ENCODE measurements at regions not wholly inside any gene's neighbourhood (a gene's known extent, or its start where the extent isn't known, plus 50 kb on each side); places are given as distances from the start of the nearest gene placed in this dataset.

- intact Hi-C loops (cut with micrococcal nuclease): no loop called here
- DNase-seq (ENCODE audit: low spot score): no peak
- Mint-ChIP-seq H3K27me3 (ENCODE audit: low read depth) (peaks cover 2% of the 10 kb centered on the region), H3K27ac (no peak overlapping the region), H3K4me1 (ENCODE audit: low read depth) (no peaks in the 10 kb centered on the region), H3K9me3 (no peaks in the 10 kb centered on the region), H3K4me3 (ENCODE audit: low read depth) (no peak overlapping the region), H3K36me3 (ENCODE audit: low read depth) (no peaks in the 10 kb centered on the region)
Measured at GRCh38 chr5:86806206-86806605, 188.5 kb downstream of the COX7C start.

GRCh38 chr5:86807046-86808031 lies 189.6 kb downstream of the COX7C start:
- Mint-ChIP-seq H3K9me3 (no peaks in the 10 kb centered on the region), H3K4me3 (ENCODE audit: low read depth) (no peak overlapping the region), H3K27ac (no peak overlapping the region), H3K36me3 (ENCODE audit: low read depth) (no peaks in the 10 kb centered on the region), H3K4me1 (ENCODE audit: low read depth) (no peaks in the 10 kb centered on the region), H3K27me3 (ENCODE audit: low read depth) (no peaks in the 10 kb centered on the region)
- intact Hi-C loops (cut with micrococcal nuclease): no loop called here
- no peak for DNase-seq (ENCODE audit: low spot score)

GRCh38 chr5:86814315-86814714 lies 196.6 kb downstream of the COX7C start:
- no peak for DNase-seq (ENCODE audit: low spot score)
- no peaks in the 10 kb centered on the region for H3K27me3 Mint-ChIP-seq (ENCODE audit: low read depth)
- no peak overlapping the region for H3K27ac Mint-ChIP-seq
- intact Hi-C loops (cut with micrococcal nuclease): no loop called here
- H3K36me3 Mint-ChIP-seq (ENCODE audit: low read depth): no peaks in the 10 kb centered on the region
- no peaks in the 10 kb centered on the region for H3K9me3 Mint-ChIP-seq
- H3K4me1 Mint-ChIP-seq (ENCODE audit: low read depth): no peaks in the 10 kb centered on the region
- no peak overlapping the region for H3K4me3 Mint-ChIP-seq (ENCODE audit: low read depth)

- intact Hi-C loops (cut with micrococcal nuclease): no loop called here
- Mint-ChIP-seq H3K4me1 (ENCODE audit: low read depth) (no peaks in the 10 kb centered on the region), H3K36me3 (ENCODE audit: low read depth) (no peaks in the 10 kb centered on the region), H3K27ac (no peak overlapping the region), H3K9me3 (no peaks in the 10 kb centered on the region), H3K27me3 (ENCODE audit: low read depth) (no peaks in the 10 kb centered on the region), H3K4me3 (ENCODE audit: low read depth) (no peak overlapping the region)
- DNase-seq (ENCODE audit: low spot score): no peak
Measured at GRCh38 chr5:86814907-86815306, 197.2 kb downstream of the COX7C start.

- H3K27ac Mint-ChIP-seq: no peak overlapping the region
- intact Hi-C loops (cut with micrococcal nuclease): no loop called here
- peaks cover 1% of the 10 kb centered on the region for H3K27me3 Mint-ChIP-seq (ENCODE audit: low read depth)
- H3K4me3 Mint-ChIP-seq (ENCODE audit: low read depth): no peak overlapping the region
- no peak for DNase-seq (ENCODE audit: low spot score)
- H3K36me3 Mint-ChIP-seq (ENCODE audit: low read depth): no peaks in the 10 kb centered on the region
- H3K4me1 Mint-ChIP-seq (ENCODE audit: low read depth): no peaks in the 10 kb centered on the region
- no peaks in the 10 kb centered on the region for H3K9me3 Mint-ChIP-seq
Measured at GRCh38 chr5:86824637-86825036, 206.9 kb downstream of the COX7C start.

GRCh38 chr5:86831128-86831527 lies 213.4 kb downstream of the COX7C start:
- no peak for DNase-seq (ENCODE audit: low spot score)
- no peaks in the 10 kb centered on the region for H3K4me1 Mint-ChIP-seq (ENCODE audit: low read depth)
- peaks cover 1% of the 10 kb centered on the region for H3K27me3 Mint-ChIP-seq (ENCODE audit: low read depth)
- intact Hi-C loops (cut with micrococcal nuclease): no loop called here
- no peak overlapping the region for H3K4me3 Mint-ChIP-seq (ENCODE audit: low read depth)
- H3K36me3 Mint-ChIP-seq (ENCODE audit: low read depth): no peaks in the 10 kb centered on the region
- H3K9me3 Mint-ChIP-seq: no peaks in the 10 kb centered on the region
- H3K27ac Mint-ChIP-seq: no peak overlapping the region

- intact Hi-C loops (cut with micrococcal nuclease): no loop called here
- H3K27ac Mint-ChIP-seq: no peak overlapping the region
- no peaks in the 10 kb centered on the region for H3K36me3 Mint-ChIP-seq (ENCODE audit: low read depth)
- H3K9me3 Mint-ChIP-seq: no peaks in the 10 kb centered on the region
- H3K4me3 Mint-ChIP-seq (ENCODE audit: low read depth): no peak overlapping the region
- peaks cover 1% of the 10 kb centered on the region for H3K27me3 Mint-ChIP-seq (ENCODE audit: low read depth)
- DNase-seq (ENCODE audit: low spot score): no peak
- no peaks in the 10 kb centered on the region for H3K4me1 Mint-ChIP-seq (ENCODE audit: low read depth)
Measured at GRCh38 chr5:86833868-86834267, 216.1 kb downstream of the COX7C start.

- Mint-ChIP-seq H3K27me3 (ENCODE audit: low read depth) (no peaks in the 10 kb centered on the region), H3K36me3 (ENCODE audit: low read depth) (no peaks in the 10 kb centered on the region), H3K27ac (no peak overlapping the region), H3K4me1 (ENCODE audit: low read depth) (no peaks in the 10 kb centered on the region), H3K4me3 (ENCODE audit: low read depth) (no peak overlapping the region), H3K9me3 (no peaks in the 10 kb centered on the region)
- no peak for DNase-seq (ENCODE audit: low spot score)
- intact Hi-C loops (cut with micrococcal nuclease): no loop called here
Measured at GRCh38 chr5:86837610-86838009, 219.9 kb downstream of the COX7C start.

- no peaks in the 10 kb centered on the region for H3K9me3 Mint-ChIP-seq
- intact Hi-C loops (cut with micrococcal nuclease): no loop called here
- no peak overlapping the region for H3K27ac Mint-ChIP-seq
- H3K36me3 Mint-ChIP-seq (ENCODE audit: low read depth): no peaks in the 10 kb centered on the region
- no peaks in the 10 kb centered on the region for H3K4me1 Mint-ChIP-seq (ENCODE audit: low read depth)
- no peaks in the 10 kb centered on the region for H3K27me3 Mint-ChIP-seq (ENCODE audit: low read depth)
- no peak overlapping the region for H3K4me3 Mint-ChIP-seq (ENCODE audit: low read depth)
- no peak for DNase-seq (ENCODE audit: low spot score)
Measured at GRCh38 chr5:86838083-86838482, 220.3 kb downstream of the COX7C start.

- intact Hi-C loops (cut with micrococcal nuclease): no loop called here
Measured at GRCh38 chr5:86841000-86841644, 223.4 kb downstream of the COX7C start.

GRCh38 chr5:86858442-86858841 lies 240.7 kb downstream of the COX7C start:
- intact Hi-C loops (cut with micrococcal nuclease): no loop called here
- Mint-ChIP-seq H3K27me3 (ENCODE audit: low read depth) (no peaks in the 10 kb centered on the region), H3K27ac (no peak overlapping the region), H3K4me1 (ENCODE audit: low read depth) (no peaks in the 10 kb centered on the region), H3K4me3 (ENCODE audit: low read depth) (no peak overlapping the region), H3K36me3 (ENCODE audit: low read depth) (no peaks in the 10 kb centered on the region), H3K9me3 (no peaks in the 10 kb centered on the region)
- DNase-seq (ENCODE audit: low spot score): no peak

More at GRCh38 chr5:86841000-86841644, 223.4 kb downstream of the COX7C start:
- Mint-ChIP-seq H3K9me3 (no peaks in the 10 kb centered on the region), H3K27me3 (ENCODE audit: low read depth) (no peaks in the 10 kb centered on the region), H3K4me3 (ENCODE audit: low read depth) (no peak overlapping the region), H3K36me3 (ENCODE audit: low read depth) (no peaks in the 10 kb centered on the region), H3K4me1 (ENCODE audit: low read depth) (no peaks in the 10 kb centered on the region), H3K27ac (no peak overlapping the region)
- no peak for DNase-seq (ENCODE audit: low spot score)

- intact Hi-C loops (cut with micrococcal nuclease): no loop called here
- H3K27ac Mint-ChIP-seq: no peak overlapping the region
Measured at GRCh38 chr5:86861512-86861911, 243.8 kb downstream of the COX7C start.

GRCh38 chr5:86862093-86862492 lies 244.4 kb downstream of the COX7C start:
- H3K9me3 Mint-ChIP-seq: no peaks in the 10 kb centered on the region
- H3K4me3 Mint-ChIP-seq (ENCODE audit: low read depth): no peak overlapping the region
- no peak overlapping the region for H3K27ac Mint-ChIP-seq
- peaks cover 4% of the 10 kb centered on the region for H3K27me3 Mint-ChIP-seq (ENCODE audit: low read depth)
- no peak for DNase-seq (ENCODE audit: low spot score)
- H3K36me3 Mint-ChIP-seq (ENCODE audit: low read depth): no peaks in the 10 kb centered on the region
- intact Hi-C loops (cut with micrococcal nuclease): no loop called here
- no peaks in the 10 kb centered on the region for H3K4me1 Mint-ChIP-seq (ENCODE audit: low read depth)

More at GRCh38 chr5:86861512-86861911, 243.8 kb downstream of the COX7C start:
- Mint-ChIP-seq H3K27me3 (ENCODE audit: low read depth) (peaks cover 4% of the 10 kb centered on the region), H3K36me3 (ENCODE audit: low read depth) (no peaks in the 10 kb centered on the region), H3K4me1 (ENCODE audit: low read depth) (no peaks in the 10 kb centered on the region), H3K4me3 (ENCODE audit: low read depth) (no peak overlapping the region), H3K9me3 (no peaks in the 10 kb centered on the region)
- no peak for DNase-seq (ENCODE audit: low spot score)

Measured in activated T-helper 2 cell treated with anti-CD3 and anti-CD28 coated beads, Interferon-gamma antibody, Interleukin-2, Interleukin-4, amounts not matched to agents 10 μg/mL and 5 μg/mL and 100 μg/mL, durations not matched to agents 14 hours and 24 hours and 36 hours (primary cell).